NCI-H2171 treated with DMSO at 0.1 percent for 48 hours (cell line): ENCODE measurements at regions not wholly inside any gene's neighbourhood (a gene's known extent, or its start where the extent isn't known, plus 50 kb on each side); places are given as distances from the start of the nearest gene placed in this dataset.

Experiments
- DNase-seq: peaks from one replicate; lab custom pipeline; 2025; lab: John Stamatoyannopoulos, UW

DNA sequence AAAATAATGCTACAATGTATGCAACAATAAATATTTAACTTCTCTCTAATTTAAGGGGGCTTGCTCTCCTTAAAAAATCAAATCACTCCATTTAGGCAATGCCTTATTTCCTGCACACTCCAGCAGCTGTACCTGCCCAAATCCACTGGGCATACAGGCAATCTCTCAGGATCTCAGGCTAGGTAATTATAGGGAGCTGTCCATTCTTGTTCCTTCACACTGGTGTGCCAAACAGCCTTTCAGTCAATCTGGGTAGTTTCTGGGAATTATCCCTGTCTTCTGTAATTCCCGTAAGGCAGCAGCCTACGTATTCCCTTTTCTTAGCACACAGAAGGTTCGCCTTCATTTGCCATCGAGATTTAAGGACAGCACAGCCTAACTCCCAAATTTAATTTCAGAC lies 922.6 kb upstream of the SLIT2 start:
- DNase-seq: peak; percentile 77

DNA sequence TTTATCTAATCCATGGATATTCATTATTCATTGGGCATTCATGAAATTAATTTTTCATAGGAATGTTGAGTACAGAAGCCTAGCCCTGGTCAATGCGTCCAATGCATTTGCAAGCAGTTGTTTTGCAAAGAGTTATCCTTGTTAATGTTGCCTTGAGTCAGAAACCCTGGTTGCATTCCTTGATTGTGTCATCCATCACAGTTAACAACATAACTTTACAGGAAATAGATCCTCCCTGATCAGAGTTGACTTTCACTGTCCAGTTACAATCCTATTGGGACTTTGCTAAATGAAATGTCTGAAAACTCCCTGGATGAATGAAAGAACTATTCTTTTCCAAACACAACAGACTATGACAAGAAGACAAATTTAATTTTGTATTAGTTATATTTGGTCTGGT lies 924.3 kb upstream of the SLIT2 start:
- no peak for DNase-seq

DNA sequence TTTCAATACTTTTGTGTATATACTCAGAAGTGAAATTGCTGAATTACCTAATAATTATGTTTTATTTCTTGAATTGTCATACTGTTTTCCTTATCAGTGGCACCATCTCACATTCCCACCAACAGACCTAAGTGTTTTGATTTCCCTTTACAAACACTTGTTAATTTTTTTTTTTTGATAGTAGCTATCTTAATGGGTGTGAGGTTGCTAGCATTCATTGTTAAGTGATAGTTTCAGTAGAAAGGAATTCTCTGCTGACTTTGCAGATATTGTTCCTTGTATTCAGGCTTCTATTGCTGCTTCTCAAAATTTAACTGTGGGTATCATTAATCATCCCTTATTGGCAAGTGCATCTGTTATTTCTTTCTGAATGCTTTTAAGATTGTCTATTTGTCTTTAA lies 927.5 kb upstream of the SLIT2 start:
- DNase-seq: no peak

DNA sequence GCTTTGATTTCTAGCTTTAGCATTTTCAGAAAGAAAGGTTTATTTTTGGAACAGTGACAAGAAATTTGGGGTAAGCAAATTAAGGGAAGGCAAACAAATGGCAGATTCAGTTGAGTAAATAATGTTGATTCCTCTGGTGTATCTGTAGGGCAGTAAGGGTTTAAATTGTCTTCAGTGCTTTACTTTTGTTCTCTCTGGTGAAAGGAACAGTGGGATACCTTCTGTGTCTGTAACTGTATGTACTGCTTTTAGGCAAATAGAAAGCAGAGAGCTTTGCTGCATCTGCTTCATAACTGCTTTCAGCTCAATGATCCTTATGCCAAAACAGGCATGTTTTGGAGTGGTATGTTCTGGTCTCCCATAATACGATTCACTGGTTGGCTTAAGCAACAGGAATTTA lies 932.1 kb upstream of the SLIT2 start:
- no peak for DNase-seq

DNA sequence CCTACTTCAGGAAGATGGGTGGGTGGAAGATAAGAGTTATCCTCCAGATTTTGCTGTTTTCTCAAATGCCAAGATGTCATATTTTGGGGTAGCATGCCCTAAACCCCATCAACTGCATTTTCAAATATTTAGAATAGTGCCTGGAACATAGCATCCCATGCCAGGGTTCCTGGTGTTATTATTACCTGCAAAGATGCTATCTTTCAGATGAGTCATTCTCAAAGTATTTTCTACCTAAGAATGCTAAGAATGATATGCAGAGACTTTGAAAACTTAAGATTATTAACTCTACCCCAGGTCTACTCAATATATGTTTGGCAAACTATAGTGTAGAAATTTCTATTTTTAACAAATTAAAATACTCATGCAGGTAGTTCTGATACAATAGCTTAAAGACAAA lies 934.3 kb upstream of the SLIT2 start:
- no peak for DNase-seq

DNA sequence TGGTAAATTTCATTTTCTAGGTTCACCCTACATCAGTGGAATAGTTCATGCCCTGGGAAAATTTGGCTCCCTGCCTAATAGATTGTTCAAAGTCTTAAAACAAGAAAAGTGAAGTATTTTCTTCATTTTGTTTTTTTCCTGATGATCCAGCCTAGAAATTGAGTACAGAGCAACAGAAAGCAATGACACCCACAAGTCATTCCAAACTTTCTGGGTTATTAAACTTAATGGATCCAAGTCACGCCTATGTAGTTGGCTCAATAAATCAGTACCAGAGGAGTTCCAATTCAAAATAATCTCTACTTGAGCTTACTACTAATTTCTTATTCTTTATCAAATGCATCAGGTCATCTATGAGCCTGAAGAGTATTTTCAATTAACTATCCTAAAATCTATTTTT lies 937.6 kb upstream of the SLIT2 start:
- no peak for DNase-seq

DNA sequence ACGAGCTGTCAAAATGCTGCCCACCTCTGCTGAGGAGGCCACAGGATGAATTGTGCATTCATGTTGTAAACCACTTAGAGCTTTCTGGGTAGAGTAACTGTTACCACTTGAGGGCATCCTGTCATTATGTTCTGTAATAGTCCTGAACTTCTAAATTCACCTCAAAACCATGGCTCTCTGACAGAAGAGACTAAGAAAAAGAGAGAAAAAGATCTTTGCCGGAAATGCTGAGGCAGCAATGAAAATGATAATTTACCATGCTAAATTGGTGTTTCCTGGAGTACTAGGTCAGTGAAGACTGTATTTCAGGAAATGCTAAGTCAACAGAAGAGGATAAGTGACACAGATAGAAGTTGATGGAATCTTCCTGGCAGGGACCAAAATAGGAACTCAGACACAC lies 942.3 kb upstream of the SLIT2 start:
- peak; percentile 29 for DNase-seq

DNA sequence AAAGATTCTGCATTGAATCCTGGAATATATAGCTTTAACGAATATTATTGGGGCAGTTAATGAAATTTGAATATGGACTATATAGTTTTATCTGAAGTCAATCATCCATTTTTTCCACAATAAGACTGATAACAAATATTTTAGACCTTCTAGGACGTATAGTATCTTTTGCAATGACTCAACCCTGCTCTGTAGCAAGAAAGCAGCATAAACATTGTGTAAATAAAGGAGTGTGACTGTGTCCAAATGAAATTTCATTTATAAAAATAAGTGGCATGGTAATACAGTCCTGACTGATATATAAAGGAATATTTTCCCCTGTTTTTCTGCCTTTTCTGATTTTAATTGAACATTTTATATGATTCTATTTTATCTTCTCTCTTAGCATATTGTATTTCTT lies 947.7 kb upstream of the SLIT2 start:
- no peak for DNase-seq

DNA sequence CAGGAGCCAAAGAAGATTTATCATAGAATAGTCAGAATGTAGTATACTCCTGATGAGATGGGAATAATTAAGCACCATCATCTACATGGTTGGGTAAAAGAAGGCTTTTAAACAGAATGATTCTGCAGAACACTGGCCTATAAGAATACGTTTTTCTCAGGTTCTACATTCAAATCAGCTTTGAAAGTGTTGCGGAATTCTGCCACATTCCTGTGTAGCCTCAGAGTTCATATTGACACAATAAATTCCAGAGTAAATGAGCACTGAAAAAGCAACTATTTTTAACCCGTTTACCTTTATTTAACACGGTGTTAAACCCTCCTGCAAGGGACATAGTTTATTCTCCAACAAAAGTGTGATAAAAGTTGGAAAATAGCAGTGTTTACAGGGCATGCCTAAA lies 950.2 kb upstream of the SLIT2 start:
- no peak for DNase-seq

DNA sequence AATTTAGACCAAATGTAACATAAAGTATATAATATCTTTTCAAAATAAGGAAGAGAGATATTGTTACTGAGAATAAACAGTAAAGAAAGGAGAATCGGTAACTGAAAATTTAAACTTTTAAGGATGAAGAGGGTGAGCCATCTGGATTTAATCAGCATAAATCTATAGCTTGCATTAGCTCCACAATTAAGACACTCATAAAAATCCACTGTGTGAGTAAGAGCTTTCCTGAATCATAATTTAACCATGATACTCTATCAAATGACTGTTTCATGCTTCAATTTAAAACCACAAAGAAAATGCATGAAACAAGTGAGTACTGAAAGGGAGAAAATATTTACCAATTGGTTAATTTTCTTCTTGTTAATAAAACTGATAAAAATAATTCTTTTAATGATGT lies 951.5 kb upstream of the SLIT2 start:
- DNase-seq: no peak

DNA sequence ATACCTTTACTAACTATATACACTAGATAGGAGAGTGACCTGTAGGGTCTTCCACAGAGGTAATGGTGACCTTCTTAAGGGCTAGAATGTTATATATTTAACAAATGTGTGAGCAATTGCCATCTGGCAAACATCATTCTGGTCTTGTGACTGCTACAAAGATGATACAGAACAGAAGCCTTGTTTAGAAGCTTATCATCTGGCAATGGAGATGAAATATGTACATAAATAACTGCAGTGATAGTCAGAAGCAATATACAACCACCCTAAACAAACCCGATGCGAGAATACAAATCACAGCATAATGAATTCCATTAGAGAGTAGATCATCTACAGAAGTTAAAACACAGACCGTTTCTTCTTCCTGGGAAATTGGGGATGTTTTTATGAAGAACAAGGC lies 952.7 kb upstream of the SLIT2 start:
- DNase-seq: no peak

DNA sequence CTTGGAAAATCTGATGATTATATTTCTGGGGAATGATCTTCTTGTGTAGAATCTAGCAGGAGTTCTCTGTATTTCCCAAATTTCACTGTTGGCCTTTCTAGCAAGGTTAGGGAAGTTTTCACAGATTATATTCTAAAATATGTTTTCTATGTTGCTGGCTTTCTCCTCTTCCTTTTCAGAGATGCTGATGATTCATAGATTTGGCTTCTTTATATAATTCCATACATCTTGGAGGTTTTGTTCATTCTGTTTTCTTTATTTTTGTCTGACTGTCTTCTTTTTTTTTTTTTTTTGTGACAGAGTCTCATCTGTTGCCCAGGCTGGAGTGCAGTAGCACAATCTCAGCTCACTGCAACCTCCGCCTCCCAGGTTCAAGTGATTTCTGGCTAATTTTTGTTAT lies 957.9 kb upstream of the SLIT2 start:
- no peak for DNase-seq

DNA sequence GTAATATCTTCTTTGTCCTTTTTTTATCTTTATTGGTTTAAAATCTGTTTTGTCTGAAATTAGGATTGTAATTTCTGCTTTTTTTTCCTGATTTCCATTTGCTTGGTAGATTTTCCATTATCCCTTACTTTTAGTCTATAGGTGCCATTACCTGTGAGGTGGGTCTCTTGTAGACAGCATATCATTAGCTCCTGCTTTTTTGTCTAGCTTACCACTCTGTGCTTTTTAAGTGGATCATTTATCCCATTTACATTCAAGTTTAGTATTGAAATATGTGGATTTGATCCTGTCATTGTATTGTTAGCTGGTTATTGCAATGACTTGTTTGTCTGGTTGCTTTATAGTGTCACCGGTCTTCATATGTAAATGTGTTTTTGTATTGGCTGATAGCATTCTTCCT lies 958.6 kb upstream of the SLIT2 start:
- DNase-seq: no peak

DNA sequence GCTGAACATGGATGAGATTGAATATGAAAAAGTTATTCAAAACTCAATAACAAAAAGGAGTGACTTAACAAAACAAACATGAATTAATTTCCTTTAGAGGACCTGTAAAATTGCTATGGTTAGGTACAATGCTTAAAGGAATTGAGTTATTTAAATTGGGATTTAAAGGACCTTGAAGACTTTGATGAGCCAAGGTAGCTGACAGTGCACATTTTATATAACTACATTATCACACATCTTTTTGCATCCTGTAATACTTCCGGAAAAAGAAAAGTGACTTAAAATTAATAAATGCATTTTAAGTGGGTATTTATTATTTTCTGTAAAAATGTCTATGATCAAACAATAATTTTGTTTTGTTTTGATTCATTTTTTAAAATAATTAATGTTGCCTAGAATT lies 964.8 kb upstream of the SLIT2 start:
- no peak for DNase-seq

DNA sequence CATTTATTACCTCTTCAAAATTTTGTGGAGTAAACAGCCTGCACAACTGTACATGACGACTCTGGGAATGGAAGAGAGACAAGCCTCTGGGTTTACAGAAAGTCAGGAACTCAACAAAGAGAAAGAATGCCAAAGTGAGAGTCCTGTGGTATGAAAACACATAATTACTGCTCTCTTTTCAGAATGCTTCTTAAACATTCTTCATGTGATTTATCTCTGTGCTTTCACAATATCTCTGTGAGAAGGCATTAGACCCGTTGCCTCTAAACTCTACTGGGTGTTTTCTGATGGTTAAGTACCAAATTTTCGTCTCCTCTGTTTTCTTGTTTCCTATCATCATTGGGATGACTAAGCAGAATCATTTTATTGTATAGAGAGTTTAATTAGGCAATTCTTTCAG lies 966.6 kb upstream of the SLIT2 start:
- no peak for DNase-seq

DNA sequence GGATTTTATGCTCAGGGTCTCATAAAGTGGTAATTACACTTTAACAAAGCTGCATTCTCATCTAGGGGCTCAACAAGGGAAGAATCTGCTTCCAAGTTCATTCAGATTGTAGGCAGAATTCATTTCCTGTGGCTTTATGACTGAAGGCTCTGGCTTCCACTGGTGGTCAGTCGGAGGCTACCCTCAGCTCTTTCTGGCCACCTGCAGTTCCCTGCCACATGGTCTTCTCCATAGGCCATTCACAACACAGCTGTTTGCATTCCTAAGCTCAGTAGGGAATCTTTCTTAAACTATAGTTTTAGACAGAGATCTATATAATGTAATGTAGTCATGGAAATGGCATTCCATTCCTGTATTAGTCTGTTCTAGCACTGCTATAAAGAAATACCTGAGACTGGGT lies 973.0 kb upstream of the SLIT2 start:
- no peak for DNase-seq

DNA sequence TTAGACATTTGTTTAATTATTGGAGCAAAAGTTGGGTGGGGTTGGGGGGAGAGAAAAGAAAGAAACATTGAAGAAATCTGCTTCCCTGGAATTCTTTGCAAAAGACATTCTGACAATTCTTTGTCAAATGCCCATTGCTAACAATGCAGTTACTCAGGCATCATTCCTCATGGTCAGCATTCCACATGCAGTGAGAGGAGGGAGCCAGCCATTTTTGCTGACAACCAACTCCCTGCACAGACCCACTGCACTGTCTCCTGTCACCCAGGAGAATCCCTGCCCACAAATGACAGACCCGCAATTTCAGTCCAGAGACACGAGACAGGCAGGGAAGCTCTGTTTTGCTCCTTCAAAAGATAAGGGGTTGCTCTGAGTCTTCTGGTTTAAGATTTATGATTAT lies 985.1 kb upstream of the SLIT2 start:
- DNase-seq: no peak

DNA sequence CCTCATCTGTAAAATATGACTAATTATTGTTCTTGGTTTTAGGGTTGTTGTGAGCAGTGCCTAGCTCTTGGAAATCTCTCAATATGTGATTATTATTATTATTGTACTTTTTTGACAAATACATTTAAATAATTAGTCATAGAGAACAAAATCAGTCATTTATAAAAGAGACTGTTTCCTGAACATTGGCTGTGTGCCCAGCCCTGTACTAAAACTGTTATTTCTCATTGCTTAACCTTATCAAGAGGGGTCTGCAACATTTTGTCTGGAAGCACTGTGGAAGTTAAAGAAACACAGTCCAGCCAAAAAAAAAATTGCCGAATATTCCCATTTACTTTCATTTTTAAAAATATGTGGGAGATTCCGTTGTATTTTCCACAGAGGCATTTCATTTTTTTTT lies 989.2 kb upstream of the SLIT2 start:
- DNase-seq: no peak

DNA sequence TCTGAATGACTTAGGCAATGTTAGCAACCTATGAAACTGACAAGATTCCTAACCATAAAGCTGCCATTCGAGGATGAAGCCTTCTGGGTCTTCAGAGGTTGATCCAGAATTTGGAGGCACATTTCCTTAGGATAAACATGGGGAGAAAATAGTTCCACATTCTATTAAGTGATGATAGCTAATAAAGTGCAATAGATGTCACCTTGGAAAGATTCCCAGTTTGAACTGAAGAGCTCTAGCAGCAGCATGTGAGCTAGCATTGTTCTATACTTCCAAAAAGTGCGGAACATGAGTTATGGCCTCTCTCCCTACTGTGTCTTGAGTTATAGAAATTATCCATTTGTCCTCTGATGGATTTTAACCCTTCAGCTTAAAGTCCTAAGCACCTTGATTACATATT lies 991.4 kb upstream of the SLIT2 start:
- no peak for DNase-seq

DNA sequence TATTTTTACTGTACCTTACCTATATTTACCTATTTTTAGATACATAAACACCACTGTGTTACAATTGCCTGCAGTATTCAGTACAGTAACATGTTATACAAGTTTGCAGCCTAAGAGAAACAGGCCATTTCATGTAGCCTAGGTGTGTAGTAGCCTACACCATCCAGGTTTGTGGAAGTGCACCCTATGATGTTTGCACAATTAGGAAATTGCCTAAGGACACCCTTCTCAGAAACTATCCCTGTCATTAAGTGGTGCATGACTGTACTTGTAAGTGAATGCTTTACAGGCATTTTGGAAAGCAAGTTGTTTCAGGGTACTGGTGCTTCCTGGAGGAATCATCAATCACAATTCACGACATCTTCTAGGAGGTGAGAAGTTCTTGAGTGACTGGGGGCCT lies 991.8 kb upstream of the SLIT2 start:
- no peak for DNase-seq

DNA sequence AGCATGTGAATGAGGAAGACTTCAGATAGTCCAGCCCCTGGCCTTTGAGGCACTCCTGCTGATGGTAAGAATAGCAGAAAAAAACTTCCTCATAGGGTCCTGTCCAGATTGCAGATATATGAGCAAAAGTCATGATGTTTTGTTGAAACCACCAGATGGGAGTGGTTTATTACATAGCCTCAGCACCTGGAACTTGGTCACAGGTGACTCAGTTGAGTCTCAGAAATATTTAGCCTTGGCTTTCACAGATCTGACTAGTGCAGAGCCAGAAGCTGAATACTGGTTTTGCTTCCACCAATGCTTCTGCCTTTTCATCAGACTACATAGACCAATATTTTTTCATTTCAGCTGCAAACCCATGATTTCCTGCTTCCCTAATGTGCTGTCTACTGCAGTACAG lies 994.9 kb upstream of the SLIT2 start:
- DNase-seq: no peak

DNA sequence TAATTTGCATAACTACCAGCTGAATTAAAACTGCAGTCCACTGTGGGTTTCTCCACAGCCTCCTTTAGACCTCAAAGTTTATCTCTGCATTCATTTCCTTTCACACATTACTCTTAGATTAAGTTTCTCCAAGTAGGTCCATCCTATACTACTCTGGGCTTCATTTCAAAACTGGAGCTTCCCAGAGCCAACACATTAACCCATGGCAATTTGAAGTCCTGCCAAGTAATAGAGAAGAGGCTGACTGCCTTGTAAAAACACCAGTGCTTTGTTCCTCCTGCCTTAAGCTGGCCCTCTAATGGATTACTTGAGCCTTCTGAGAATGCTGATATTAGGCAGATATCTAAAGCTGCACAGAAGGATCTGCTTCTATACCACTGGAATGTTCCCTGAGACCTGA lies 997.2 kb upstream of the SLIT2 start:
- DNase-seq: no peak

DNA sequence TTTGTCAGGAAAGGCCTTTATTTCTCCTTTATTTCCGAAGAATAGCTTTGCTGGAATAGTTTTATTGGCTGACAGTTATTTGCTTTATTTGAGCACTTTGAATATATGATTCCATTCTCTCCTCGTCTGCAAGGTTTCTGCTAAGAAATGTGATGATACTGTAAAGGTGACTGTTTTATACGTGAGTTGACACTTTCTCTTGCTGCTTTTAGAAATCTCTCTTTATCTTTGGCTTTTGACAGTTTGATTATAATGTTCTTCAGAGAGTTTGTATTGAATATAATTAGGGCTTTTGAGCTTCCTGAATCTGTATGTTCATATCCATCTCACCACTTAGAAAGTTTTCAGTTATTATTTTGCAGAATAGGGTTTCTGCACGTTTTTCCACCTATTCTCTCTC lies 1003.7 kb upstream of the SLIT2 start:
- DNase-seq: no peak

DNA sequence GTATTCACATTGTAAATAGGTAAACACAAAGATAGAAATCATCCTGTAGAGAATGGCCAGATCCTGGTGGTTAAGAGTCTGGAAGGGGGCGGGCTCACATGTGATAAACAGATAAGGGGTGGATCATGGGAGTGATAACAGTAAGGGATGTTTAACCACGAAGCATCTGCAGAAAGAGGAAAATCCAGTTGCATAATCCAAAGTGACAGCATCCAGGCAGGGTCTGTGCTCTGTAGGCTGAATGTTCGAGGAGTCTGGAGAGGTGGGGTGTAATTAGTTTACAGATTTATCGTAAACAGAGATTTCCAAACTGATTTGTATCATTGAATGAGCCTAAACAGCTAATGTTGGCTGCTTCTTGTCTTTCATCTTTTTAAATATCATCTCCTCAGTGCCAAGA lies 1009.8 kb upstream of the SLIT2 start:
- DNase-seq: no peak

DNA sequence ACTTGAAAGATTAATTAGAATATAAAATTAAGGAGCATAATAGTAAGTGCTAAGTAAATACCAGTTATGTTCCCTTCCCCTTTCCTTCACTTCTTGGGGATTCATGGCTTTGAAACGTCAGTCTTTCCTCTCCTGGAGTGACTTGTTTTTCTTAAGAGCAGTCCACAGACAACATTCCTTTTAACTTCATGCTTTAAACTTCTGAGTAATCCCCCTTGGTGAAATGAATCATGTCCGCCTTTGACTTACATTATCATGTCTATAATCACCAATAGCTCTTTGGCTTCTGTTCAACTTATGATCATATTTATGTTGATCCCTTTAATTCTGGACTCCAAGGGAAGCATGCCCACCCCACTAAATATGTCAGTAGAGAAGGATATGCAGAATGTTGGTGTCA lies 1012.1 kb upstream of the SLIT2 start:
- no peak for DNase-seq

DNA sequence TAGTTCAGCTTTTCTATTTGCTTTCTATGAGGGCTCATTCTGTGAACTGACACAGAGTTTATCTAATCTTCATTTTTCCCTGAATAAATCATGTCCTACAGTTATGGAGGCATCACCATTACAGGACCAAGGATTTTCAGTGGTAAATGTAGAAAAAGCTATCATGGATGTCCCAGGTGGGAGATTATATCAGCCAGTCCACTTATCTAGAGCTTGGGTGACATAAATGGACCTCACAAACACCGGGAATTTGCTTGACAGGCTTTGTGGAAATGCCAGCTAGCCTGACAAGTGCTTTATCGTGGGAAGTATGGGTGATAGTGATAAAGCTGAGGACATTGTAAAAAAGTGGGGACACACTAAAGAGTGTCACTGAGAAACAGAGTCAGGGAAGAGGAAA lies 1015.2 kb upstream of the SLIT2 start:
- DNase-seq: no peak
